Ovary (tissue), 7 donors: ENCODE measurements at regions not wholly inside any gene's neighbourhood (a gene's known extent, or its start where the extent isn't known, plus 50 kb on each side); places are given as distances from the start of the nearest gene placed in this dataset.

Source experiments
- DNase-seq, 5 donors: peaks; one replicate each; pipeline ENCODE4 v3.0.0-alpha.2; 2019 to 2020
- H3K27ac ChIP-seq, 2 donors: fragments of 200-600 bp; one replicate each; pipeline versions ENCODE4 v1.5.1 to v1.8.0; 2019 to 2022
- H3K27me3 ChIP-seq: fragments of 200-600 bp; one replicate; pipeline ENCODE4 v1.8.0; 2022
- H3K36me3 ChIP-seq: fragments of 200-600 bp; sonication (generic); one replicate; pipeline ENCODE4 v1.5.1; 2019
- H3K4me1 ChIP-seq: one replicate; pipeline ENCODE4 v1.8.1; 2013; ENCODE audit warnings: mild to moderate bottlenecking, moderate library complexity; ENCODE audit not compliant: insufficient read depth
- H3K4me3 ChIP-seq: fragments of 200-600 bp; sonication (generic); one replicate; pipeline ENCODE4 v1.5.1; 2017
- H3K9me3 ChIP-seq, 2 donors: fragments of 200-600 bp in 1 of 2; sonication (generic) in 1 of 2; one replicate each; pipeline versions ENCODE4 v1.5.1 to v1.8.1; 2013 to 2019; ENCODE audit warnings: mild to moderate bottlenecking in 1 of 2, moderate library complexity in 1 of 2
- CTCF ChIP-seq, 3 donors: fragments of 450-650 bp in 2 of 3; fragments of 200-600 bp in 1 of 3; IDR thresholded peaks; one replicate each; pipeline versions ENCODE4 v1.5.1 to v1.8.0; 2016 to 2022; ENCODE audit warnings: antibody characterized with exemption in 3 of 3, mild to moderate bottlenecking in 1 of 3
- EP300 ChIP-seq: sonication (generic); formaldehyde crosslinking; IDR thresholded peaks from one replicate; pipeline ENCODE4 v1.6.1; 2017; ENCODE audit warnings: antibody characterized with exemption
- POLR2A ChIP-seq: fragments of 450-650 bp; IDR thresholded peaks from one replicate; pipeline ENCODE4 v1.6.1; 2017; ENCODE audit warnings: antibody characterized with exemption, mild to moderate bottlenecking, moderate library complexity
- whole genome bisulfite sequencing, 3 donors: extraction: QIAGEN DNeasy Blood & Tissue Kit in 1 of 3; methylation state at CpG; one replicate each; pipeline versions ENCODE4 v1.1.5 to v1.1.7; 2013 to 2017; 5-methylcytosine and 5-hydroxymethylcytosine counted together
- intact Hi-C, 4 donors: fragments of 100-400 bp; cut with DNase I; formaldehyde crosslinking; loops; one replicate each; pipeline versions ENCODE4 v1.11.0 to v1.15.1; 2022 to 2023
- donor health status: DM: no; HTN: no; CAD: no; lungs with moderate emphysema.
- donor health status: DM: no; HTN: no; CAD: no.
- donor health status: Bipolar disorder and iron deficiency.
- donor health status: DM: no; HTN: no; CAD: no.
- donor health status: DM: yes; HTN: yes; CAD: no.

- intact Hi-C loops: no loop called here
- WGBS, 3 donors: 15 to 33% (median 26%) methylated on average over 1 of the region's 1 CpG
Measured at GRCh38 chr20:10771435-10772140, 97.8 kb upstream of the JAG1 start.

GRCh38 chr20:10774357-10774943 lies 100.7 kb upstream of the JAG1 start:
- no peak overlapping the region for H3K27ac ChIP-seq
- no peaks in the 10 kb centered on the region for H3K4me1 ChIP-seq
- no peak overlapping the region for H3K4me3 ChIP-seq
- intact Hi-C loops: no loop called here
- TF ChIP-seq EP300 (no peak), CTCF (IDR thresholded peaks at IDR 0.05) (no peak), POLR2A (no peak)
- no peak for DNase-seq
- no peaks in the 10 kb centered on the region for H3K36me3 ChIP-seq
- no peaks in the 10 kb centered on the region for H3K9me3 ChIP-seq
- no peaks in the 10 kb centered on the region for H3K27me3 ChIP-seq
- WGBS, 3 donors: 40 to 93% (median 80%) methylated on average over 1 of the region's 1 CpG

More at GRCh38 chr20:10771435-10772140, 97.8 kb upstream of the JAG1 start:
- Histone ChIP-seq H3K27ac (no peak overlapping the region), H3K4me1 (no peaks in the 10 kb centered on the region), H3K4me3 (no peak overlapping the region), H3K9me3 (no peaks in the 10 kb centered on the region), H3K27me3 (no peaks in the 10 kb centered on the region), H3K36me3 (no peaks in the 10 kb centered on the region)
- TF ChIP-seq EP300 (no peak), POLR2A (no peak), CTCF (IDR thresholded peaks at IDR 0.05) (no peak)
- no peak for DNase-seq

GRCh38 chr20:10777710-10778109 lies 103.9 kb upstream of the JAG1 start:
- H3K27me3 ChIP-seq: no peaks in the 10 kb centered on the region
- intact Hi-C loops: no loop called here
- no peak overlapping the region for H3K27ac ChIP-seq
- no peak for TF ChIP-seq EP300
- TF ChIP-seq POLR2A: no peak
- TF ChIP-seq CTCF (IDR thresholded peaks at IDR 0.05): no peak
- 89 to 90% (median 90%) methylated on average over 6 of the region's 6 CpGs for WGBS, 3 donors
- no peak overlapping the region for H3K4me3 ChIP-seq
- no peak for DNase-seq
- H3K9me3 ChIP-seq: no peaks in the 10 kb centered on the region
- no peaks in the 10 kb centered on the region for H3K36me3 ChIP-seq
- peaks cover 2% of the 10 kb centered on the region for H3K4me1 ChIP-seq

- Histone ChIP-seq H3K27me3 (no peaks in the 10 kb centered on the region), H3K9me3 (no peaks in the 10 kb centered on the region), H3K27ac (no peak overlapping the region), H3K4me3 (no peak overlapping the region), H3K4me1 (peaks cover 2% of the 10 kb centered on the region), H3K36me3 (no peaks in the 10 kb centered on the region)
- no peak for DNase-seq
- WGBS, 3 donors: 80 to 86% (median 82%) methylated on average over 1 of the region's 1 CpG
- intact Hi-C loops: no loop called here
- TF ChIP-seq POLR2A: no peak
Measured at GRCh38 chr20:10779911-10780310, 106.1 kb upstream of the JAG1 start.

- TF ChIP-seq EP300: no peak
- TF ChIP-seq CTCF (IDR thresholded peaks at IDR 0.05): no peak
- TF ChIP-seq POLR2A: no peak
- DNase-seq: no peak
- Histone ChIP-seq H3K36me3 (no peaks in the 10 kb centered on the region), H3K4me3 (no peak overlapping the region), H3K4me1 (peaks cover 2% of the 10 kb centered on the region), H3K27ac (no peak overlapping the region), H3K27me3 (no peaks in the 10 kb centered on the region), H3K9me3 (no peaks in the 10 kb centered on the region)
- WGBS, 3 donors: 49 to 57% (median 54%) methylated on average over 9 of the region's 9 CpGs
- intact Hi-C loops: no loop called here
Measured at GRCh38 chr20:10780901-10781300, 107.1 kb upstream of the JAG1 start.
